Testis (tissue), 2 donors: ENCODE measurements at regions not wholly inside any gene's neighbourhood (a gene's known extent, or its start where the extent isn't known, plus 50 kb on each side); places are given as distances from the start of the nearest gene placed in this dataset.

ENCODE experiments used
- DNase-seq: peaks from one replicate; pipeline ENCODE4 v3.0.0-alpha.2; 2019
- H3K27ac ChIP-seq, 2 donors: fragments of 200-600 bp; sonication (generic); one replicate each; pipeline ENCODE4 v1.5.1; 2019
- H3K27me3 ChIP-seq: fragments of 200-600 bp; sonication (generic); one replicate; pipeline ENCODE4 v1.5.1; 2019
- H3K36me3 ChIP-seq: fragments of 200-600 bp; sonication (generic); one replicate; pipeline ENCODE4 v1.5.1; 2017; ENCODE audit warnings: low read depth; ENCODE audit errors: missing control alignments
- H3K4me1 ChIP-seq: fragments of 200-600 bp; sonication (generic); one replicate; pipeline ENCODE4 v1.5.1; 2019
- H3K4me3 ChIP-seq, 2 donors: fragments of 200-600 bp; sonication (generic); one replicate each; pipeline ENCODE4 v1.5.1; 2017 to 2019
- H3K9me3 ChIP-seq: fragments of 200-600 bp; sonication (generic); one replicate; pipeline ENCODE4 v1.5.1; 2017
- CTCF ChIP-seq, 3 experiments: fragments of 450-650 bp in 2 of 3; fragments of 200-600 bp in 1 of 3; sonication (generic) in 1 of 3; IDR thresholded peaks; one replicate each; pipeline ENCODE4 v1.5.1; 2016 to 2019; ENCODE audit warnings: antibody characterized with exemption in 3 of 3, mild to moderate bottlenecking in 2 of 3, moderate library complexity in 1 of 3
- POLR2A ChIP-seq: fragments of 450-650 bp; IDR thresholded peaks from one replicate; pipeline ENCODE4 v1.6.1; 2017; ENCODE audit warnings: antibody characterized with exemption, mild to moderate bottlenecking, moderate library complexity
- WGBS, 2 donors: methylation state at CpG; one replicate each; pipeline ENCODE4 v1.1.5; 2018; 5-methylcytosine and 5-hydroxymethylcytosine counted together
- intact Hi-C: fragments of 100-400 bp; cut with DNase I; formaldehyde crosslinking; loops from one replicate; pipeline ENCODE4 v1.15.1; 2023; ENCODE audit warnings: low total_unique reads

DNA sequence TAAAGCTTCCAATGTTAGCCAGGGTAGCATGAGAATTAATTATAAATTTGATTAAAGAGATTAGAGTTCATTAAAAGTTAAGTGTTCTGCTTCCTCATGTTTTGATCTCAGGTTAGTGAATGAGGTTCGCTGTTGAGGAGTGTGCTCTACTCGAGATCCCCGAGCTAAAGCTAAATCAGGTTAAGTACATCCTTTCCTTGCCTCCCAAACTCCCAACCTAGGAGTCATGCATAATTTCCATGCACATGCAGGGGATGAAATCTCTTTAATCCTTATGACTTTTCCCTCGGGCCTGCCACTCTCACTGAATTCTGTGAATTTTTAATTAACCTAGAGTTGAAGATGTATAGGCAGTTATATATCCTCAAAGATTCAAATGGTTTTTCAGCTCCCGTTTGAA lies 156.1 kb upstream of the NCK2 start:
- TF ChIP-seq POLR2A, result no peak
- TF ChIP-seq CTCF (IDR thresholded peaks at IDR 0.05), result no peak
- H3K4me3 ChIP-seq, result no peak overlapping the region
- intact Hi-C loops, result no loop called here
- WGBS, 2 donors, result 92 to 95% methylated on average over 5 of the region's 5 CpGs
- H3K9me3 ChIP-seq, result no peaks in the 10 kb centered on the region
- no peak for DNase-seq
- H3K36me3 ChIP-seq, result no peaks in the 10 kb centered on the region
- H3K27ac ChIP-seq, result no peak overlapping the region
- H3K4me1 ChIP-seq, result peaks cover 14% of the 10 kb centered on the region
- H3K27me3 ChIP-seq, result no peaks in the 10 kb centered on the region

DNA sequence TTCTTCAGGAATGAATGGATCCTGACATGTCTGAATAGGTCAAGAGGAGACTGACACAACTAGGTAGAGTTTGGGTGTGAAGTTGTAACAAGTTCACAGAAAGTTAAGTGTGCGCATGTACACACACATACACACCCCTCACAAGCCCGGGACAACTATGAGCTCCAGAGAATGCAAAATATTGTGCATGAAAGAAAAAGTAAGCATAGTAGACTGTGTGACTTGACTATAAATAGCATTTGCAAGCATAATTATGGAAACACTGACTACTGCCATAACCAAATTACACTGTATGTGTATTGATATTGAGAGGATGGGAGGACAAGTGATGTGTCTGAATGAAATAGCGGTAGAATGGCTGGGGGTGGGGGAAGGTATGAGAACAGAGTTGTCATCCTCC lies 157.1 kb upstream of the NCK2 start:
- intact Hi-C loops, result no loop called here
- H3K4me3 ChIP-seq, result no peak overlapping the region
- H3K27me3 ChIP-seq, result no peaks in the 10 kb centered on the region
- no peak for DNase-seq
- H3K36me3 ChIP-seq, result no peaks in the 10 kb centered on the region
- peaks cover 6% of the 10 kb centered on the region for H3K4me1 ChIP-seq
- 93 to 94% methylated on average over 3 of the region's 3 CpGs for WGBS, 2 donors
- no peaks in the 10 kb centered on the region for H3K9me3 ChIP-seq
- H3K27ac ChIP-seq, result no peak overlapping the region
- TF ChIP-seq POLR2A (no peak), CTCF (IDR thresholded peaks at IDR 0.05) (no peak)

- WGBS, 2 donors, result 67 to 73% methylated on average over 2 of the region's 2 CpGs
- Histone ChIP-seq H3K4me3 (no peak overlapping the region), H3K27me3 (no peaks in the 10 kb centered on the region), H3K4me1 (peaks cover 3% of the 10 kb centered on the region), H3K9me3 (no peaks in the 10 kb centered on the region), H3K36me3 (no peaks in the 10 kb centered on the region), H3K27ac (no peak overlapping the region)
- no peak for TF ChIP-seq CTCF (IDR thresholded peaks at IDR 0.05)
- no peak for TF ChIP-seq POLR2A
- DNase-seq, result no peak
- intact Hi-C loops, result no loop called here
These were observed 160.2 kb upstream of the NCK2 start for GRCh38 chr2:105584435-105585010.

DNA sequence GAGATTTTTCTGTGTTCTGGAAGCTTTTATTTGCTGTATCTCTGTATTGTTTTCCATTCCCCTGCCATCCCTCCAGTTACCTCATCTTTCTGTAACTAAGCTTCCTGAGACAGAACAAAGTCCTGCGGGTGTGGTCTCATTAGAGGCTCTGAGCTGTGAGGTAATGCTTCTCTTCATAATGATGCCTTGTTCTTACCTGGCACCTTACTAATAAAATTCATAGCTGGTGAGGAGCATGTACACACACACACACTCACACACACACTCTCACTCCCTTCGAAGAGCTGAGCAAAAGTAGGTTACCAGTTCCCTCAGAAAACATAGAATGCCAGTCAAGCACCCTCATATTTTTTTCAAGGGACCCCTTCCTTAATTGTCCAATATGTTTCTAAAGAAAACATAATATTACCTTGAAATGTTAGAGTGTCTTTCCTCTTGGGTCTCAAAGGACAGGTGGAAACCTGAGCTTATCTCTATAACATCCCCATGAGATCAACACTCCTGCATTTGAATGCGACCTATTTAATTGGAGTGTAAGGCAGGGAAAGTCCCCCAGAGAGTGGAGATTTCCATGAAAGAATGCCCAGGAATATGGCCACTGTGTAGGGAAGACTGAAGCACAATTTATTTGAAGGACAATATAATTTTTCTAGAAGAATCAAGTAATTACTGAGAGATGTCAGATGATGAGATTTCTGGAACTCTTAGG lies 161.6 kb upstream of the NCK2 start:
- Histone ChIP-seq H3K36me3 (no peaks in the 10 kb centered on the region), H3K4me3 (no peak overlapping the region), H3K27me3 (no peaks in the 10 kb centered on the region), H3K27ac (no peak overlapping the region), H3K4me1 (peaks cover 5% of the 10 kb centered on the region), H3K9me3 (no peaks in the 10 kb centered on the region)
- whole genome bisulfite sequencing, 2 donors, result 81 to 85% methylated on average over 3 of the region's 3 CpGs
- no peak for DNase-seq
- intact Hi-C loops, result no loop called here
- no peak for TF ChIP-seq POLR2A
- TF ChIP-seq CTCF (IDR thresholded peaks at IDR 0.05), result no peak

DNA sequence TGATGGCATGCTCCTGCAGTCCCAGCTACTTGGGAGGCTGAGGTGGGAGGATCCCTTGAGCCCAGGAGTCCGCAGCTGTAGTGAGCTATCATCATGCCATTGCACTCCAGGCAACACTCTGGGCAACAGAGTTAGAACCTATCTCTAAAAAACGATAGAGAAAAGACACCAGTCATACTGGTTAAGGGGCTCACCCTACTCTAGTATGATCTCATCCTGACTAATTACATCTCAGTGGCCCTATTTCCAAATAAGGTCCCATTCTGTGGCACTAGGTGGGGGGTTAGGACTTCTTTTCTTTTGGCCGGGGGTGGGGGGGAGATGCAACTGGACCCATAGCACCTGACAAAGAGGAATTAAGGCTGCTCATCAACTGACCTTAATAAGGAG lies 163.2 kb upstream of the NCK2 start:
- TF ChIP-seq POLR2A (no peak), CTCF (IDR thresholded peaks at IDR 0.05) (no peak)
- H3K27me3 ChIP-seq, result no peaks in the 10 kb centered on the region
- no peak overlapping the region for H3K4me3 ChIP-seq
- no peaks in the 10 kb centered on the region for H3K9me3 ChIP-seq
- intact Hi-C loops, result no loop called here
- DNase-seq, result no peak
- 91% methylated on average over 3 of the region's 3 CpGs for WGBS, 2 donors
- H3K4me1 ChIP-seq, result peaks cover 9% of the 10 kb centered on the region
- no peaks in the 10 kb centered on the region for H3K36me3 ChIP-seq
- H3K27ac ChIP-seq, result no peak overlapping the region
